H1 (cell line): ENCODE measurements at regions not wholly inside any gene's neighbourhood (a gene's known extent, or its start where the extent isn't known, plus 50 kb on each side); places are given as distances from the start of the nearest gene placed in this dataset.

Experiments
- CTCF ChIA-PET: fragments of 300-600 bp; sonication (Branson Sonifier 250); formaldehyde crosslinking; loops from one replicate; lab custom pipeline; 2021; ENCODE audit not compliant: partially characterized antibody; lab: Charles Lee
- POLR2A ChIA-PET: fragments of 300-600 bp; sonication (Branson Sonifier 250); formaldehyde crosslinking; loops from one replicate; lab custom pipeline; 2021; ENCODE audit warnings: inconsistent platforms; ENCODE audit not compliant: partially characterized antibody; lab: Charles Lee
- DNase-seq, 2 experiments: peaks; one replicate each; pipeline versions ENCODE4 v3.0.0 to v3.0.0-alpha.2; 2010 to 2022; ENCODE audit warnings: low spot score in 2 of 2, low read depth in 1 of 2, mixed read lengths in 1 of 2
- FAIRE-seq: peaks from 2 replicates; lab custom pipeline; 2011; peaks lifted over from hg19 to GRCh38; lab: Jason Lieb, UNC
- H2AFZ ChIP-seq: 2 replicates; pipeline ENCODE4 v1.8.1; 2012; ENCODE audit warnings: low read length, inconsistent platforms
- H2AK5ac ChIP-seq: 2 replicates; pipeline ENCODE4 v1.6.1; 2013; ENCODE audit warnings: low read depth, low read length
- H2BK120ac ChIP-seq: replicated peaks from 2 replicates; pipeline ENCODE3; 2013; ENCODE audit warnings: low read depth, low read length, inconsistent platforms
- H2BK12ac ChIP-seq: 2 replicates; pipeline ENCODE4 v1.6.1; 2013; ENCODE audit warnings: low read depth, low read length
- H2BK15ac ChIP-seq: 2 replicates; pipeline ENCODE4 v1.6.1; 2013; ENCODE audit warnings: low read length
- H2BK20ac ChIP-seq: 2 replicates; pipeline ENCODE4 v1.6.1; 2013; ENCODE audit warnings: low read length
- H2BK5ac ChIP-seq: 2 replicates; pipeline ENCODE4 v1.6.1; 2013; ENCODE audit warnings: low read depth, low read length
- H3K14ac ChIP-seq: 2 replicates; pipeline ENCODE4 v1.6.1; 2013; ENCODE audit warnings: inconsistent platforms; ENCODE audit not compliant: insufficient read length
- H3K18ac ChIP-seq: 2 replicates; pipeline ENCODE4 v1.6.1; 2013; ENCODE audit warnings: low read length; ENCODE audit errors: extremely low read depth
- H3K23ac ChIP-seq: 2 replicates; pipeline ENCODE4 v1.6.1; 2013; ENCODE audit warnings: inconsistent platforms; ENCODE audit not compliant: insufficient read length
- H3K23me2 ChIP-seq: 2 replicates; pipeline ENCODE4 v1.6.1; 2013; ENCODE audit warnings: low read depth, low read length
- H3K27ac ChIP-seq: 2 replicates; pipeline ENCODE4 v1.6.1; 2011; ENCODE audit warnings: low read depth, low read length, inconsistent platforms
- H3K27me3 ChIP-seq, 4 experiments: replicated peaks in 1 of 4; 1 replicate in 1 of 4; 2 replicates in 3 of 4; pipeline versions ENCODE4 v1.6.1 to v1.8.1; 2011 to 2013; ENCODE audit warnings: low read length in 3 of 4, mild to moderate bottlenecking in 3 of 4, inconsistent platforms in 2 of 4, mixed read lengths in 2 of 4, moderate library complexity in 1 of 4; ENCODE audit not compliant: control insufficient read depth in 3 of 4, insufficient read depth in 3 of 4; ENCODE audit errors: extremely low read depth in 1 of 4
- H3K36me3 ChIP-seq, 4 experiments: 2 replicates each; pipeline versions ENCODE4 v1.6.1 to v1.8.1; 2011 to 2013; ENCODE audit warnings: mild to moderate bottlenecking in 4 of 4, low read length in 3 of 4, moderate library complexity in 2 of 4, control low read depth in 1 of 4, inconsistent platforms in 1 of 4; ENCODE audit not compliant: insufficient read depth in 4 of 4, control insufficient read depth in 2 of 4
- H3K4ac ChIP-seq: replicated peaks from 2 replicates; pipeline ENCODE3; 2013; ENCODE audit warnings: low read length, low read depth, mixed read lengths, inconsistent platforms; ENCODE audit not compliant: insufficient read length
- H3K4me1 ChIP-seq, 4 experiments: replicated peaks in 1 of 4; 1 replicate in 1 of 4; 2 replicates in 3 of 4; pipeline versions ENCODE4 v1.6.1 to v1.8.1; 2011 to 2013; ENCODE audit warnings: low read length in 3 of 4, inconsistent platforms in 2 of 4, mixed read lengths in 1 of 4; ENCODE audit not compliant: insufficient read depth in 4 of 4, control insufficient read depth in 3 of 4
- H3K4me2 ChIP-seq, 2 experiments: 2 replicates each; pipeline versions ENCODE4 v1.6.1 to v1.8.1; 2011 to 2013; ENCODE audit warnings: low read depth in 2 of 2, low read length in 2 of 2, control low read depth in 1 of 2, inconsistent platforms in 1 of 2, mild to moderate bottlenecking in 1 of 2; ENCODE audit not compliant: insufficient read depth in 1 of 2
- H3K4me3 ChIP-seq, 4 experiments: fragments of 200-600, 300-600 bp in 1 of 4; sonication (generic), shearing (Covaris generic), sonication (Bioruptor Twin) in 1 of 4; 2 replicates each; pipeline versions ENCODE4 v1.5.1 to v1.8.1; 2011 to 2016; ENCODE audit warnings: low read length in 4 of 4, low read depth in 3 of 4, control low read depth in 2 of 4, inconsistent platforms in 2 of 4, mild to moderate bottlenecking in 2 of 4, mixed read lengths in 1 of 4, moderate library complexity in 1 of 4; ENCODE audit not compliant: insufficient read depth in 2 of 4; ENCODE audit errors: extremely low read depth in 1 of 4
- H3K56ac ChIP-seq: replicated peaks from 2 replicates; pipeline ENCODE3; 2013; ENCODE audit warnings: low read depth, mild to moderate bottlenecking, mixed read lengths, low read length, inconsistent platforms; ENCODE audit not compliant: insufficient read length
- H3K79me1 ChIP-seq: 2 replicates; pipeline ENCODE4 v1.6.1; 2013; ENCODE audit warnings: low read depth, low read length, control low read depth
- H3K79me2 ChIP-seq, 2 experiments: 2 replicates each; pipeline versions ENCODE4 v1.6.1 to v1.8.1; 2012 to 2013; ENCODE audit warnings: low read length in 2 of 2, mild to moderate bottlenecking in 2 of 2, inconsistent platforms in 1 of 2; ENCODE audit not compliant: insufficient read depth in 2 of 2, control insufficient read depth in 1 of 2
- H3K9ac ChIP-seq, 4 experiments: replicated peaks in 1 of 4; 1 replicate in 1 of 4; 2 replicates in 3 of 4; pipeline versions ENCODE4 v1.6.1 to v1.8.1; 2011 to 2013; ENCODE audit warnings: low read depth in 3 of 4, low read length in 3 of 4, control low read depth in 2 of 4, mild to moderate bottlenecking in 2 of 4, moderate library complexity in 2 of 4, inconsistent platforms in 1 of 4; ENCODE audit errors: extremely low read depth in 1 of 4
- H3K9me3 ChIP-seq, 2 experiments: 2 replicates each; pipeline versions ENCODE4 v1.6.1 to v1.8.1; 2012 to 2013; ENCODE audit warnings: mild to moderate bottlenecking in 2 of 2, moderate library complexity in 2 of 2, control low read depth in 1 of 2, inconsistent platforms in 1 of 2, low read depth in 1 of 2, low read length in 1 of 2, mixed read lengths in 1 of 2; ENCODE audit not compliant: insufficient read depth in 2 of 2
- H4K20me1 ChIP-seq, 2 experiments: replicated peaks in 1 of 2; 2 replicates each; pipeline versions ENCODE3 to v1.8.1; 2011 to 2013; ENCODE audit warnings: inconsistent platforms in 2 of 2, low read length in 2 of 2, mild to moderate bottlenecking in 1 of 2; ENCODE audit not compliant: insufficient read depth in 2 of 2, control insufficient read depth in 1 of 2
- H4K5ac ChIP-seq: 2 replicates; pipeline ENCODE4 v1.6.1; 2013; ENCODE audit warnings: low read length, low read depth, mixed read lengths, inconsistent platforms; ENCODE audit not compliant: insufficient read length
- H4K8ac ChIP-seq: 2 replicates; pipeline ENCODE4 v1.8.0; 2013; ENCODE audit warnings: mild to moderate bottlenecking, moderate library complexity, low read length, inconsistent platforms; ENCODE audit not compliant: insufficient read depth; ENCODE audit errors: extremely low read depth
- H4K91ac ChIP-seq: replicated peaks from 2 replicates; pipeline ENCODE3; 2013; ENCODE audit warnings: low read length, mixed read lengths, inconsistent platforms; ENCODE audit not compliant: insufficient read length
- ASH2L ChIP-seq: fragments of 200-600, 300-600 bp; sonication (generic); IDR thresholded peaks from one replicate; pipeline ENCODE4 v1.7.1; 2017; ENCODE audit warnings: low read length
- BRCA1 ChIP-seq: IDR thresholded peaks from 2 replicates; pipeline ENCODE4 v1.6.1; 2012; ENCODE audit warnings: low read depth, low read length, improper control_type of control experiment
- CBX5 ChIP-seq: fragments of 300-800, 300-1000 bp; sonication (generic); IDR thresholded peaks from 2 replicates; pipeline ENCODE4 v1.7.1; 2016; ENCODE audit warnings: antibody characterized with exemption, low read length, low read depth
- JUN ChIP-seq: IDR thresholded peaks from 2 replicates; pipeline ENCODE4 v1.6.1; 2011; ENCODE audit warnings: low read depth, mild to moderate bottlenecking, improper control_type of control experiment, low read length
- KDM4A ChIP-seq: IDR thresholded peaks from one replicate; pipeline ENCODE4 v1.7.1; 2012; ENCODE audit warnings: low read depth, mild to moderate bottlenecking, moderate library complexity, low read length, inconsistent platforms; ENCODE audit not compliant: severe bottlenecking
- KDM5A ChIP-seq: fragments of 200-600 bp; IDR thresholded peaks from 2 replicates; pipeline ENCODE4 v1.7.1; 2012; ENCODE audit warnings: mild to moderate bottlenecking, low read length, inconsistent platforms, mixed read lengths
- NRF1 ChIP-seq: IDR thresholded peaks from 2 replicates; pipeline ENCODE4 v1.6.1; 2011; ENCODE audit warnings: mild to moderate bottlenecking, low read depth, low read length, improper control_type of control experiment
- POLR2AphosphoS5 ChIP-seq: IDR thresholded peaks from 2 replicates; pipeline ENCODE4 v1.6.1; 2011; ENCODE audit warnings: low read depth, low read length
- POU5F1 ChIP-seq: IDR thresholded peaks from 2 replicates; pipeline ENCODE4 v1.6.1; 2011; ENCODE audit warnings: low read depth, mild to moderate bottlenecking, low read length, moderate library complexity
- RFX5 ChIP-seq: IDR thresholded peaks from 2 replicates; pipeline ENCODE4 v1.6.1; 2011; ENCODE audit warnings: low read depth, low read length, improper control_type of control experiment, borderline replicate concordance
- SIRT6 ChIP-seq: IDR thresholded peaks from one replicate; pipeline ENCODE4 v1.7.1; 2012; ENCODE audit warnings: low read length, inconsistent platforms
- SP1 ChIP-seq: IDR thresholded peaks from 2 replicates; pipeline ENCODE4 v1.6.1; 2011; ENCODE audit warnings: low read depth, low read length
- SRF ChIP-seq: IDR thresholded peaks from 2 replicates; pipeline ENCODE4 v1.6.1; 2011; ENCODE audit warnings: mild to moderate bottlenecking, low read depth, low read length, moderate library complexity
- TAF1 ChIP-seq: IDR thresholded peaks from 2 replicates; pipeline ENCODE4 v1.6.1; 2011; ENCODE audit warnings: mild to moderate bottlenecking, low read depth, low read length
- TAF7 ChIP-seq: optimal IDR thresholded peaks from 2 replicates; pipeline ENCODE3; 2011; ENCODE audit warnings: low read depth, mild to moderate bottlenecking, inconsistent platforms, low read length, moderate library complexity, borderline replicate concordance
- TEAD4 ChIP-seq: IDR thresholded peaks from 2 replicates; pipeline ENCODE4 v1.6.1; 2012; ENCODE audit warnings: low read depth, low read length, inconsistent platforms, mixed read lengths
- WGBS, 2 experiments: shearing (Covaris generic) in 1 of 2; methylation state at CpG; one replicate each; pipeline versions ENCODE4 v1.1.6 to v1.1.7; 2013 to 2015; ENCODE audit warnings: low lambda C conversion rate in 2 of 2, mixed read lengths in 2 of 2, inconsistent platforms in 1 of 2, low coverage in 1 of 2, missing lambda C conversion rate in 1 of 2; ENCODE audit not compliant: insufficient replicate concordance in 2 of 2, insufficient coverage in 1 of 2, insufficient read length in 1 of 2; ENCODE audit errors: extremely low coverage in 1 of 2, missing lambda C conversion rate in 1 of 2; 5-methylcytosine and 5-hydroxymethylcytosine counted together
- TF ChIP-seq, protein P1 (sequence below): IDR thresholded peaks from 2 replicates; pipeline ENCODE4 v1.6.1; 2012; ENCODE audit warnings: inconsistent platforms

DNA sequence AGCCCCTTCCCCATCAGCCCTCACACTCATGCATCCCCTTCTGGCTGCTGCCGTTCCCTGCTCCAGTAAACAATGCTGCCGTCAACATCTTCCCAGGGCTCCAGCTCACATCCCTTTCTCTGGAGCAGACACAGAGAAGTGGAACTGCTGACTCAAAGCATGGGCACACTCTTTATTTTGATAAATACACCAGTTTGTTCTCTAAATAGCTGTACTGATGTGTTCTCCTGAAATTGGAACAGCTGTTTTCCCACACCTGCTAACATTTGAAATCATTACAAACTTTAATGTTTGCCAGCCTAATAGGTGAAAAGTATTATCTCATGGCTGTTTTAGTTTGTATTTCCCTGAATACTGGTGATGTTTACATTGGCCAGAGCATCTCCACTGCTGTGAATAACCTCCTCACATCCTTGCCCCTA lies 102.1 kb upstream of the NXT1 start:
- Histone ChIP-seq H4K5ac (no peak overlapping the region), H3K23ac (no peak overlapping the region), H3K79me1 (no peaks in the 10 kb centered on the region), H3K56ac (no peak overlapping the region), H3K79me2 (no peaks in the 10 kb centered on the region), H4K8ac (no peak overlapping the region), H3K4me1 (no peaks in the 10 kb centered on the region), H3K4ac (no peak overlapping the region), H3K9me3 (no peaks in the 10 kb centered on the region), H3K14ac (no peak overlapping the region), H2BK15ac (no peak overlapping the region), H3K4me2 (no peak overlapping the region), H2BK12ac (no peak overlapping the region), H2BK120ac (no peak overlapping the region), H2AFZ (no peak overlapping the region), H3K27me3 (no peaks in the 10 kb centered on the region), H2BK5ac (no peak overlapping the region), H3K36me3 (no peaks in the 10 kb centered on the region), H3K9ac (no peak overlapping the region), H3K27ac (no peak overlapping the region), H4K91ac (no peak overlapping the region), H3K18ac (no peak overlapping the region), H2AK5ac (no peak overlapping the region), H4K20me1 (no peaks in the 10 kb centered on the region), H3K4me3 (no peak overlapping the region), H2BK20ac (no peak overlapping the region), H3K23me2 (no peaks in the 10 kb centered on the region)
- DNase-seq (no peak), FAIRE-seq (no peak)
- WGBS, 2 experiments = 85% methylated on average over 2 of the region's 2 CpGs; no CpG with 5 or more reads in 1 of the 2 experiments
- ChIA-PET CTCF (interaction anchor here (1.5 to 5.7 kb wide), 2 partner anchors 13 to 93 kb away, joined by 5 to 59 read pairs; no protein-coding TSS in a partner anchor), POLR2A (no interaction called here)
- TF ChIP-seq, protein P1, sequence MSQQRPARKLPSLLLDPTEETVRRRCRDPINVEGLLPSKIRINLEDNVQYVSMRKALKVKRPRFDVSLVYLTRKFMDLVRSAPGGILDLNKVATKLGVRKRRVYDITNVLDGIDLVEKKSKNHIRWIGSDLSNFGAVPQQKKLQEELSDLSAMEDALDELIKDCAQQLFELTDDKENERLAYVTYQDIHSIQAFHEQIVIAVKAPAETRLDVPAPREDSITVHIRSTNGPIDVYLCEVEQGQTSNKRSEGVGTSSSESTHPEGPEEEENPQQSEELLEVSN = no peak
- no peak for TF ChIP-seq ASH2L
- TF ChIP-seq KDM5A = no peak
- no peak for TF ChIP-seq CBX5
- TF ChIP-seq NRF1 = no peak
- TF ChIP-seq TAF7 = no peak
- TF ChIP-seq TEAD4 = no peak
- TF ChIP-seq SP1 = no peak
- TF ChIP-seq SRF = no peak
- TF ChIP-seq BRCA1 = no peak
- no peak for TF ChIP-seq RFX5
- TF ChIP-seq POLR2AphosphoS5 = no peak
- no peak for TF ChIP-seq SIRT6
- TF ChIP-seq POU5F1 = no peak
- no peak for TF ChIP-seq KDM4A
- TF ChIP-seq JUN = no peak
- no peak for TF ChIP-seq TAF1
